ENCODE measurements at regions not wholly inside any gene's neighbourhood (a gene's known extent, or its start where the extent isn't known, plus 50 kb on each side); places are given as distances from the start of the nearest gene placed in this dataset.

GRCh38 chr13:42395086-42395821 lies 123.3 kb downstream of the AKAP11 start:
- intact Hi-C loops (cut with micrococcal nuclease), result no loop called here
- Histone ChIP-seq H3K36me3 (ENCODE audit: control insufficient read depth in 1 of 2, insufficient read depth in 2 of 2, low read length in 2 of 2) (no peaks in the 10 kb centered on the region), H3K9ac (ENCODE audit: low read length) (no peak overlapping the region), H3K79me2 (ENCODE audit: insufficient read depth, low read length) (no peaks in the 10 kb centered on the region), H3K27ac (ENCODE audit: low read depth, low read length) (no peak overlapping the region), H2AFZ (ENCODE audit: low read depth, low read length, poor library complexity, severe bottlenecking) (no peak overlapping the region), H3K4me3 (replicated peaks in 1 of 2; ENCODE audit: low read depth in 1 of 2, low read length in 2 of 2) (no peak overlapping the region), H3K27me3 (ENCODE audit: insufficient read depth, low read length) (peaks cover 4% of the 10 kb centered on the region; the same call in 1 of the 2 replicates), H3K4me2 (ENCODE audit: low read length) (no peak overlapping the region), H3K9me2 (ENCODE audit: insufficient read depth) (no peaks in the 10 kb centered on the region), H3K9me3 (ENCODE audit: control insufficient read depth in 1 of 2, insufficient read depth in 1 of 2, low read depth in 1 of 2, low read length in 2 of 2) (no peaks in the 10 kb centered on the region), H4K20me1 (ENCODE audit: insufficient read depth) (no peaks in the 10 kb centered on the region), H3K4me1 (ENCODE audit: control insufficient read depth in 1 of 2, insufficient read depth in 2 of 2, low read length in 2 of 2) (no peaks in the 10 kb centered on the region)
- ChIA-PET POLR2A (no interaction called here), CTCF (no interaction called here), RAD21 (ENCODE audit: low non-redundant PET in 1 of 2, low total read pairs in 2 of 2, uncharacterized antibody in 2 of 2, unreplicated experiment in 2 of 2) (no interaction called here)
- TF ChIP-seq ELF1 (IDR thresholded peaks at IDR 0.05; ENCODE audit: borderline replicate concordance, low read depth), result no peak
- no peak for ATAC-seq
- no TSS peak for BruUV-seq (replicated peaks)
- DNase-seq (ENCODE audit: low read depth, low spot score), result no peak

- no TSS peak for BruUV-seq (replicated peaks)
- ChIA-PET RAD21 (ENCODE audit: low non-redundant PET in 1 of 2, low total read pairs in 2 of 2, uncharacterized antibody in 2 of 2, unreplicated experiment in 2 of 2) (no interaction called here), POLR2A (no interaction called here), CTCF (no interaction called here)
- intact Hi-C loops (cut with micrococcal nuclease), result no loop called here
- Histone ChIP-seq H3K9me2 (ENCODE audit: insufficient read depth) (no peaks in the 10 kb centered on the region), H3K27me3 (ENCODE audit: insufficient read depth, low read length) (peaks cover 8% of the 10 kb centered on the region; the same call in 1 of the 2 replicates), H3K4me3 (replicated peaks in 1 of 2; ENCODE audit: low read depth in 1 of 2, low read length in 2 of 2) (no peak overlapping the region), H3K79me2 (ENCODE audit: insufficient read depth, low read length) (no peaks in the 10 kb centered on the region), H3K9me3 (ENCODE audit: control insufficient read depth in 1 of 2, insufficient read depth in 1 of 2, low read depth in 1 of 2, low read length in 2 of 2) (no peaks in the 10 kb centered on the region), H2AFZ (ENCODE audit: low read depth, low read length, poor library complexity, severe bottlenecking) (no peak overlapping the region), H3K4me2 (ENCODE audit: low read length) (no peak overlapping the region), H3K4me1 (ENCODE audit: control insufficient read depth in 1 of 2, insufficient read depth in 2 of 2, low read length in 2 of 2) (no peaks in the 10 kb centered on the region), H3K9ac (ENCODE audit: low read length) (no peak overlapping the region), H4K20me1 (ENCODE audit: insufficient read depth) (no peaks in the 10 kb centered on the region), H3K36me3 (ENCODE audit: control insufficient read depth in 1 of 2, insufficient read depth in 2 of 2, low read length in 2 of 2) (no peaks in the 10 kb centered on the region), H3K27ac (ENCODE audit: low read depth, low read length) (no peak overlapping the region)
- DNase-seq (ENCODE audit: low read depth, low spot score) (no peak), ATAC-seq (no peak)
- no peak for TF ChIP-seq EZH2phosphoT487 (IDR thresholded peaks at IDR 0.05; ENCODE audit: borderline replicate concordance)
Observed at GRCh38 chr13:42396501-42396900, 124.5 kb downstream of the AKAP11 start.

Data from HCT116 (cell line).